Urothelium cell line (cell line): ENCODE measurements at regions not wholly inside any gene's neighbourhood (a gene's known extent, or its start where the extent isn't known, plus 50 kb on each side); places are given as distances from the start of the nearest gene placed in this dataset.
A peak's percentile ranks its signal among the peaks of the same experiment; 100 is the strongest.
"Not testable (repeated sequence)": the region's sequence is repeated elsewhere in the genome, so short reads cannot be mapped to it uniquely, and the experiment has no call there.

ENCODE experiments used
- DNase-seq: peaks from one replicate; pipeline ENCODE4 v3.0.0; 2011; ENCODE audit warnings: low spot score, mixed read lengths
- FAIRE-seq: peaks from 2 replicates; lab custom pipeline; 2011; peaks lifted over from hg19 to GRCh38; lab: Jason Lieb, UNC

DNA sequence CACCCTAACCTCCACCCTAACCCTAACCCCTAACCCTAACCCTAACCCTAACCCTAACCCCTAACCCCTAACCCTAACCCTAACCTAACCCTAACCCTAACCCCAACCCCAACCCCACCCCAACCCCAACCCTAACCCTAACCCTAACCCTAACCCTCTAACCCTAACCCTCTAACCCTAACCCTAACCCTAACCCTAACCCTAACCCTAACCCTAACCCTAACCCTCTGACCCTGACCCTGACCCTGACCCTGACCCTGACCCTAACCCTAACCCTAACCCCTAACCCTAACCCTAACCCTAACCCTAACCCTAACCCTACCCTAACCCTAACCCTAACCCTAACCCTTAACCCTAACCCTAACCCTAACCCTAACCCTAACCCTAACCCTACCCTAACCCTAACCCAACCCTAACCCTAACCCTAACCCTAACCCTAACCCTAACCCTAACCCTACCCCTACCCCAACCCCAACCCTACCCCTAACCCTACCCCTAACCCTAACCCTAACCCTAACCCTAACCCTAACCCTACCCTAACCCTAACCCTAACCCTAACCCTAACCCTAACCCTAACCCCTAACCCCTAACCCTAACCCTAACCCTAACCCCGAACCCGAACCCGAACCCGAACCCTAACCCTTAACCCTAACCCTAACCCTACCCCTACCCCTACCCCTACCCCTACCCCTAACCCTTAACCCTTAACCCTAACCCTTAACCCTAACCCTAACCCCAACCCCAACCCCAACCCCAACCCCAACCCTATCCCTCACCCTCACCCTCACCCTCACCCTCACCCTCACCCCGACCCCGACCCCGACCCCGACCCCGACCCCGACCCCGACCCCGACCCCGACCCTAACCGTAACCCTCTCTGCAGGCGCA, 186.2 kb upstream of the CHL1 start:
- FAIRE-seq, DNase-seq: not testable (repeated sequence)

DNA sequence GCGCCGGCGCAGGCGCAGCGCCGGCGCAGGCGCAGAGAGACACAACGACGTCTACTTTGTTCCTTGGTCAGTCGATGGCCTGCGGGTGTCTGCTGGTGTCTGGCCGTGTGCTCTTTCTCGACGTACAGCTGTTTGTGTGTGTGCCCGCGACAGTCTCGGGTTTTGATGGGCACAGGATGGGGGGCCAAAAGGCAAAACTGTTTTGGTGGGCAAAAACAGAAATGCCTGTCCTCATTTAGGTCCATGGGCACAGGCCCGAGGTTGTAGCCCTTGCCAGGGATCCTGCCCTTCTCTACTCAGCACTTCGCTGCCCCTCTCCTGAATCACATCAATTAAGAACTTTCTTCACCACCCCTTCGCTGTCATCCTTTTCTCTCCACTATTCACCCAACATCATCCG, 184.8 kb upstream of the CHL1 start:
- DNase-seq (peak; percentile 3), FAIRE-seq (no peak)

DNA sequence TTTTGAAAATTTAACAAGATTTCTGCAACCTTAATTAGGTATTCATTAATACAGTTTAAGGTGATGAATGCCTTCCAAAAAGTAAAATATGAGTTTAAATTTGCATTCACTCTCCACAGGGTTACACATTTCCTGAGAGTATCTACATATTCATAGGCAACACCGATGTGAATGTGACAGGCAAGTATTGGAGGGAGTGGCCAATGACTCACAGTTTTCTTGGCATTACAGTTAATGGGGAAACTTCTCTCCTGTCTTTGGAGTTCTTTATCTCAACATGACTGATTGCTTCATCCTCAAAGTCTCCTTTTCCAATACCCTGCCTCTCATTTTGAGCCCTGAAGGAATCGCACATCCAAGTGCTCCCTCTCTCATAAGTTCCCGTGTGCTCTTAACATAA, 181.9 kb upstream of the CHL1 start:
- no peak for FAIRE-seq
- DNase-seq: no peak

DNA sequence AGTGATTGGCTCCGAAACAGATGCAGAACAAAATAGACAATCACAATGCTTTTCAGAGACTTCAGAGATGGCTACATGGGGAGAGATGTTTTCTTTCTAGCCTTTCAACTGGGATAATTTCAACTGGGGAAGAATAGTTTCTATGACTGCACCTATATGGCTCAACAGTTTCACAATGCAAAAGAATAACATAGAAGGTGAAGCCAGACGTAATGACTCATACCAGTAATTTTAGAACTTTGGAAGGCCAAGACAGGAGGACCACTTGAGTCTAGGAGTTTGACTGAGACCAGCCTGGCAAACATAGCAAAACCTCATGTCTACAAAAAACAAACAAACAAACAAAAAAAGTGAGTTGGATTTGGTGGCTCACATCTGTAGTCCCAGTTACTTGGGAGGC, 180.2 kb upstream of the CHL1 start:
- FAIRE-seq (no peak), DNase-seq (no peak)

DNA sequence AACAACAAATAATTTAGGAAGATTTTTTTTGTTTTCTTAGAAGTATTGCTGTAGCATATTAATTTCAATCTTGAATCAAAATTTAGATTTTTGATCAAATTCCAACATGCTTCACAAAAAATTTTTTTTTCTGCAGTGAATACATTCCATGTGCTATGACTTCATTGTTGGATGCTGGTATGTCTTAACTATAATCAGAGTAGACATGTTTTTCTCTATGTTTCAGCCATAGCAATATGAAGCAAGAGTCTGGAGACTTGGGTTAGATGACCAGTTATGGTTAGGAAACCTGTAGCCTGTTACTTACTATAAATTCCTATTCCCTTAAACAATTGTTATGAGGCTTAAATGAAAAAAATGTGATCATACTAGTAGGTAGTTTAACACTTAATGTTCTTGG, 176.1 kb upstream of the CHL1 start:
- DNase-seq: no peak
- FAIRE-seq: no peak

DNA sequence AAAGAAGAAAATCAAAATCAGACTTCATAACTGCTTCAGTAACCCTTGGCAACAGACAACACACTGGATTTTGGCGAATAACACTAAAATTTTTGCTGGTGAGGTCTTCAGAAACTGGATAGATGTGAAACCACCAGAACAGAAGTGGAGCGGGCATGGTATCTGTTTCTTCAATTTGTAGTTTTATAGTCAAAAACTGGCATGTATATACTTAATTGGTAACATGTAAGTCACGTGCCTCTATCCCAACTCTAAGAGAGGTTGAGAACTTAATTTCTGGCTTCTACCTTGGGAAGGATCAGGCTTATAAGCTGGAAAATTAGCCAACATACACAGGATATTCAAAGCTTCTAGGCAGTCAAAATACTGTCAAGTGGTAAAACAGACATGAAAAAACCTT, 172.6 kb upstream of the CHL1 start:
- DNase-seq: no peak
- FAIRE-seq: no peak

DNA sequence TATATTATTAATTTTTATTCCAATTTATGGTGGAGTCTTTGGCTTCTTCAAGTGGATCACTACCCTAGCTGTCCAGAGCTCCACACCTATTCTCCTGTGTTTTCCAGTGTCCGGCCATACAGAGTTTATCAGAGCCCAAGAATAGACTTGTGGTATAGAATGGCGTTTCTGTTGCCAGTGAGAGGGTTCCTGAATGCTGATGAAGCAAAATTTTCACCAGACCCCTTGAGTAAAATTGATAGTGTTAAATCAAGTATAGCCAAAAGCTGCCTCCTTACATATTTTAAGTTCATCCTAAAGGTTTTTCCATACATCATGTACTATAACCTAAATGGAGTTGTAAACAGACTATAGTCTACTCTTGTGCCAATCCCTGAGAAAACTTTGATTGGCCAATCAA, 171.5 kb upstream of the CHL1 start:
- FAIRE-seq: no peak

DNA sequence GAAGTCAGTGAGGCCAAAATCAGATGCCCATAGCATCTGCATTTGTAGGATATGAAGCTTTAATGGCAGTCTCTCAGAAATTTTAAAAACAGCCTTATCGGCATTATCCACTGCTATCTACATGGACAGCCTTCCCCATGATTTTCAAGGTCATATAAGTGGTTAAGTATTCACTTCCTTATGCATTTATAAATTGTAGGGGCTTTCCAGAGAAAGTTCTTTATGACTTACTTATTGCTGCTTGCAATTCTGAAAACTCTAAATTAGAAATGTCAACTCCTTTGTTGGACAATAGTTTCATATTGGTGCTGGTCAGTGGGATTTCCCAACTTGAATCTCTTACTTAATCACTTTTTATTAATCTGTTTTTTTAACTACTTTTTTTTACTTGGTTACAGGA, 160.6 kb upstream of the CHL1 start:
- FAIRE-seq, DNase-seq: not testable (repeated sequence)

More for the DNA sequence above, 171.5 kb upstream of the CHL1 start:
- DNase-seq: no peak

DNA sequence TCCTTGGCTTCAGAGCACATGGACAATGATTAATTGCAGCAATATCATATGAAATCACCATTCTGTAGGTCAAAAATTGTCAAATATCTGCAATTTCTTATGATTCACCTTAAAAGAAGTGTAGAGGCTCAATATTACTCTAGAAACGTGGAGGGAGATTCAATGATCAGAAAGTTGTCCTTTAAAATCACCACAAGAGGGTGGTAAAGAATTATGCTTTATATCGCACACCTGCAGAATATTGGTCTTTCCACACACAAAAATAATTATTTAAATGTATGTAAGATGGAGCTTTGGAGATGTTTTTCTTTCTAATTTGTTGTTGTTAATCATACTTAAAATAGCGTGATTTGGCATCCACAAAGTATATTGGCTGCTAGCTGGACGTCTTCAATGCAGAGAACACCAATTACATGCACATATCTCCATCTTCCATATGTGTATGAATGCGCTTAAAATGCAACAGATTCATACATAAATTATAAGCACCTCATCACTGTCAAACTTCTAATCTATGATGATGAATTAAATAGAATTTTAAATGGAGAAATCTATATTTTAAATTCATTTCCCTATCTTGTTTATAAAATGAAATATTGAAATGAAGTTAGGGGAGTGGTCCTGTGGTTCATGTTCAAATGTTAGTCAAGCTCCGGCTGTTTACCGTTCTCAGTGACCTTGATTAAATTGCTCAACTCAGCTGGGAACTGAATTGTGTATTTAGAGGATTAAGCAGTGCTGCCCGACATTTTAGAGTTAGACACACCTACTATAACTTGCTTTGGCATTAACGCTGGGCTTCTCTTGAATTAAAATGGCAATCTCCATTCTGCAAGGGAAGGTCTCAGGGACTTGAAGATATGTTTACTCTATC, 153.5 kb upstream of the CHL1 start:
- DNase-seq: peak; percentile 3
- FAIRE-seq: not testable (repeated sequence)

DNA sequence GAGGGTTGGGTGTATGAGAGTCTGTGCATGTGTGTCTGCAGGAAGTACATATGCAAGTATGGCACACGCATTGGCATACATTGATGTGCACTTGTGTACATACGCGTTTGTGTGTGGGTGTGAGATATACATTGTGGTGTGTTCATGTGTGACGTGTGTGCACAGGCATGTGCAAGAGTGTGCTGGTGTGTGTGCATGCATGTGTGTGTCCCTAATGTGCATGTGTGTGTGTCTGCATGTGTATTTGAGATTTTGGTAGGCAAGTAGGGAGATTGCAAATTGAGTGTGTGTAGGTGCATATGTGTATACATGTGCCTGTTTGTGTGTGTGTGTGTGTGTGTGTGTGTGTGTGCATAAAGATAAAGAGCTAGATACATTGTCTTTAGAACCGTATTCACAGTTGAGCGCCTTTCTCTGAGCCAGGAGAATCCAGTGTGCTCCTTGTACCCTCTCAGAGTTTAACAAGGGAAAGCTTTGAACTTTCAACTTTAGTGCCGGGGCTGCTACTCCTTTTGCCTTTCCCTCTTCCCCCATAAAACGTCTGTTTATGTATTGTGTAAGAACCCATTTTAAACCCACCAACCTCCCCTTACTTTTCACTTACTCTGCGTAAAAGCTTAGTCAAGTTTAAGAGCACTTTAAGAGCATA, 152.4 kb upstream of the CHL1 start:
- DNase-seq (no peak), FAIRE-seq (peak; percentile 90)

DNA sequence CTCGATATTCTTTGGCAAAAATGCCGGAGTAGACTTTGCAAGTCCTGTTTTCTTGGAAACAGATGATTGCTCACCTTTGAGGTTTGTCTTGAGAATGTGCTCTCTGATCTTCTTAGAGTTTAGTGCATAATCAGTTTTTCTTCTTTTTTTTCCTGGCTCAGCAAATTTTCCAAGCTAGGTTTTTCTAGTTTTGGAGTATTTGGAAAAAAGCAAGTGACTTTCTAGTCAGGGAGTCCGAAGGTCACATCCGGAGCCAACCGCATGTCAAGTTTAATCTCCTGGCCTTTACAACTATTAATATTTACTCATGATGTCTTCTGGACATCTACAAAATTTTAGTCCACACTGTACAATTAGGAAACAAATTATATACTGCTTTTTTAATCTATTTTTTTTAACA, 151.6 kb upstream of the CHL1 start:
- FAIRE-seq, DNase-seq: not testable (repeated sequence)

DNA sequence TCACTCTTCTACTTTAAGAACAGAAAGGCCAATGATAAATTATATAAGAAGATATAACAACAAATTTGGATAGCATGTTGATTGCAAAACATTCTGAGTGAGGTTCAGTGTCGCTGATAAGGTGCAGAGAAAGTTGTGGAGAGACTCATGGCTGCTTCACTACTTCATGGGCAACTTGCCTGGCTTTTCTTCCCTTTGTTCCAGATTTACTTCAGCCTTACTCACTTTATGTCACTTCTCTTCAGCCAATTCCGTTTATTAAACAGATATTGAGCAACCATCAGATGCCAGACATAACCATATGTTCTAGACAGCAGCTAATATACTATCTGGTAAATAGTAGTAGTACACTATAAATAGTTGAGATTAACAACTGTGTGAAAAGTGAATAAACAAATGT, 150.0 kb upstream of the CHL1 start:
- FAIRE-seq (no peak), DNase-seq (no peak)

DNA sequence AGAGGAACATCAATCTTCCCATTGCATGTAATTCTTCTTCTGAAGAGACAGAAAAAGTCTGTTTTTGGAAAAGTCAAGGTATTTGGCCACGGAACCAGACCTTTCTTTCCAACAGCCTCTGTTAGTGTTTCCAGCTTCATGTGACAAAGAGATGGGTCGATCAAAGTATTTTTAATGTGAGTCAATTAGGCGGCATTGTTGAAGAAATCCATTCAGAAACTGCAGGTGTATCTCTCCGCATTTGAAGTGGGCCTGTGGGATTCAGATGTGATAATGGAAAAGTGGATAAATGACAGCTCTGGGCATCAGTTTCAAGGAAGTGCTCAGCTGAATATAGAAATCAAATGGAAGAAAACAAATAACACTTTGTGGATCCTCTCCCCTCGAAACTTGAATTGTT, 143.1 kb upstream of the CHL1 start:
- DNase-seq, FAIRE-seq: not testable (repeated sequence)

DNA sequence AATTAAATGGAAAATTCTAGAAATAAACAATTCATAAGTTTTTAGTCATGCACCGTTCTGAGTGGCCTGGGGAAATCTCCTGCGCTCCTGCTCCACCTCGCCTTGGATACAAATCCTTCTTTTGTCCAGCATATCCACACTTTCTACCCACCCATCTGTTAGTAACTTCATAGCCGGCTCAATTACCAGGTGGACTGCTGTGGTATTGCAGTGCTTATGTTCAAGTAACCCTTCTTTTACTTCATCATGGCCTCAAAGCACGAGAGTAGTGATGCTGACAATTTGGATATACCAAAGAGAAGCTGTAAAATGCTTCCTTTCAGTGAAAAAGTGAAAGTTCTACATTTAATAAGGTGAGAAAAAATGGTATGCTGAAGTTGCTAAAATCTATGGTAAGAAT, 142.3 kb upstream of the CHL1 start:
- DNase-seq (no peak), FAIRE-seq (no peak)

DNA sequence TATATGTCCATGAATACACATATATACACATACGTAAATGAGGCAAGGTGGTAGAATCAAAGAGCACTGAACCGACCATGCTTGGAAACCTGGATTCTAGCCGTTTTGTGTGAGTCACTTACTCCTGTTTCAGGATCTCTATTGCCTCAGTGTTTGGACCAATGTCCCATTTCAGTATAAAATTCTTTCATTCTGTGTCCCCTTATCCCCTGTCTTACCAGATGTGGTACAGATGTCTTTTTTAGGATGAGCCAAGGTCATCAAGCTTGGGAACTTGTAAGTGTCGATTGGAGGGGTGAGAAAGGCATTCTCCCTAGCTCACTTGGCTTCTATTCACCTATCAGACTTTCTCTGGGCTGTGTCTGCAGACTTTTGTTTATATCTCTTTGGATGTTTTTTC, 139.9 kb upstream of the CHL1 start:
- FAIRE-seq (no peak), DNase-seq (no peak)

DNA sequence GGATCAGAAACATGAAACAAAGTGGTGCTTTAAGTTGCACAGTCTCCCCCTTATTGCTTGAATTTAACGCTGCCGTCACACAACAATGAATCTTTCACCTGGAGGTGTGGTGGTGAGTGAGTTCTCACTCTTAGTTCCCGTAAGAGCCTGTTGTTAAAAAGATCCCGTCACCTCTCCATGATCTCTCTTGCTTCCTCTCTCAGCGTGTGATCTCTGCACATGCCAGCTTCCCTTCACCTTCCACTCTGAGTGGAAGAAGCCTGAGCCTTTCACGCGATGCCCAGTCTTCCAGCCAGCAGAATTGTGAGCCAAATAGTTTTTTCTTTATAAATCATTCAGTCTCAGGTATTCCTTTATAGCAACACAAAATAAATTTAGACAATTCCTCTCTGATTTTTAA, 136.7 kb upstream of the CHL1 start:
- FAIRE-seq (no peak), DNase-seq (no peak)

DNA sequence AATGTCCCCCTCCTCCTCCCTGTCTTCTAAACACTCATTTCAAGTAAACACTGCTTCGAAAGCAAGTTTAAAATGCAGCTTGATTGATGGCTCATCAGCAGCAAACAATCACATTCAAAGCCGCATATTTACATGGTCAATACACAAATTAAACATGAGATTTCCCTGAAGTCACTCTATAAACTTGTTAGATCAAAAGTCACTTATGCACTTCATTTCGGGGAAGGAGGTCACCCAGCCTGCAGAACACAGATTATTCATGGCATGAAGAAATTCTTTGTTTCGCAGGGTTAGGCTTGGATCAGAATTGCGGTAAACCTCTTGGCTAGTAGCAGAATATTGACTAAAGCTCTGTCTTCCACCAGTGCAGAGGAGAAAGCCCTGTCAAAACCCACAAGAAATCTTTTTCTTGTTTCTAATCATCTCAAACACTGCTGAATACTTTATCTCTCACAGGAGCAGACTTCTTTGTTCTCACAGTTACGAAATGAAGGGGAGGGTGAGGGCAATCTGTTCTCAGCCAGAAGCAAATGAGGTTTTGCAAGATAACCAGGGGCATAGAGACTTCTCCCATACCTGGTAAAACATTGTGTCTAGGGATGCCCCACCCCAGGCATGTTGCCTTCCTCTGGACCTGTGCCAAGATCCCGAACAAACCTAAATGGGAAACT, 133.3 kb upstream of the CHL1 start:
- FAIRE-seq (no peak), DNase-seq (no peak)

DNA sequence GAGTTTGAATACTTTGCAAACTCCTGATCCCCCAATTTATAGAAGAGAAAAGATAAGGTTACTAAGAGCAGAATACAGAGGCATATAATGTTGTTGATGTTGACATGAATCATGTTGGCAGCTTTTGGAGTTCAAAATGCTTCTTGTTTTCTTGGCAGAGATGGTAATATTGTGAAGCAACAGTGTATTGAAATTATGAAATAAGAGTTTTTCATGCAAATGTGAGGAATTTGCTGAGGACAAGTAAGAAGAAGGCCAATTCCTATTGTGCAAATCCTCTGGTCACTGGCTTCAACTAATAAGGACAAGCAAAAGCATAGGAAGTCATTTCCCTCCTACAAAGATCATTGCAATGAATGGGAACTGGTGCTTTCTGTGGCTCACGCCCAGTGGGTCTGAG, 126.9 kb upstream of the CHL1 start:
- FAIRE-seq (no peak), DNase-seq (no peak)

DNA sequence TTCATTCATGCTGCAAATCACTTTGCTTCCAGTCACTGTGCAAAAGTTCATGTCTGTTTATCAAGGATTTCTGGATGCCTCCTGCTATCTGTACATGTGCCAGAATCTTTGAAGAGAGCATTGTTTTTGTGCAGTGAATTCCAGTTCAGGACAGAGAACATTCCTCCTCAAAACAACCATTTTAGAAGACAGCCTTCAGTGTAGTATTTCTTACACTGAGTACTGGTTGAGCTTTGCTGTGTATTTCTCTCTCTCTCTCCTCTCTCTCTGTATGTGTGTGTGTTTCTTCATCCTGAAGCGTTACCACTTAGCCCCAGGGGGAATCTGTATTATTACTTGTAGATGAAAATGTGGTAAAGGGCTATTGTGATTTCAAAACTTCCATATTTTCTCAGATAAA, 123.8 kb upstream of the CHL1 start:
- no peak for DNase-seq
- FAIRE-seq: no peak

DNA sequence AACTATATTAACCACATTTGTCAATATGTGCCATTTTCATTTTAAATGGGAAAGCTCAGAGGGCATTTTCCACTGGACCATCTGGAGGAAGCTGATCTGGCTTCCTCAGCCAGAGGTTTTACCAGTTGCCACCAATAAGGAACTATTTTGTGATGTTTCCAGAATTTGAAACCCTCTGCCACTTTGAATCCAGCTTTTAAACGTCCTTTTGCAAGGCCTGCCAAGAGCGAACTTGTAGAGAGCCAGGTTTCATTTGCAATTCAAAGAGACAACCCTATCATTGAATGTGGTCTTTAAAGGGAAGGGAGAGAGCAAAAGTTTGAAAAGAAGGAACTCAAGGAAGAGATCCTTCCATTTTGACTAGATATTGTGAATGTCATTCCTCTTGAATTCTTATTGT, 123.3 kb upstream of the CHL1 start:
- no peak for FAIRE-seq
- no peak for DNase-seq
